ENCODE measurements at regions not wholly inside any gene's neighbourhood (a gene's known extent, or its start where the extent isn't known, plus 50 kb on each side); places are given as distances from the start of the nearest gene placed in this dataset.
"Not testable (repeated sequence)": the region's sequence is repeated elsewhere in the genome, so short reads cannot be mapped to it uniquely, and the experiment has no call there.

DNA sequence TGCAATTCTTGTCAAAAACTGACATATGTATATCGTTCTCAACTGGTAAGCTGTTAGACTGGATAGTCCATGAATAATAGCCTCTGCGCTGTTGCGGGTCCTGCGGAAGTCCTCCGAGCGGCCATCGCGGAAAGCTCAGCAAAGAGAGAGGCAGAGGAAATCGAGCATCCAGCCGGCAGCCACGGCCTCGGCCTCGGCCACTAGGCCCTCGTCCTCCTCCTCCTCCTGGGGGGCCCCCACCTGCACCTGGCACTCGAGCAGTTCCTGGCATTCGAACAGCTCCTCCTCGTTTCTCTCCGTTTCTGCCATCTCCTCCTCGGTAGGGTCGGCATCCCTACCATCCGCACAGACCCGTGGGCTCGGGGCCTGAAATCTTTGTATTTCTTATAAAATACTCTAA is 111.2 kb upstream of the CYLC1 start:
- not testable (repeated sequence) for DNase-seq; H3K27ac Mint-ChIP-seq (ENCODE audit: unreplicated experiment); H3K4me1 Mint-ChIP-seq (ENCODE audit: low read depth, unreplicated experiment); H3K9me3 Mint-ChIP-seq (ENCODE audit: unreplicated experiment); H3K27me3 Mint-ChIP-seq (ENCODE audit: unreplicated experiment); H3K4me3 Mint-ChIP-seq (ENCODE audit: unreplicated experiment); H3K36me3 Mint-ChIP-seq (ENCODE audit: unreplicated experiment)

DNA sequence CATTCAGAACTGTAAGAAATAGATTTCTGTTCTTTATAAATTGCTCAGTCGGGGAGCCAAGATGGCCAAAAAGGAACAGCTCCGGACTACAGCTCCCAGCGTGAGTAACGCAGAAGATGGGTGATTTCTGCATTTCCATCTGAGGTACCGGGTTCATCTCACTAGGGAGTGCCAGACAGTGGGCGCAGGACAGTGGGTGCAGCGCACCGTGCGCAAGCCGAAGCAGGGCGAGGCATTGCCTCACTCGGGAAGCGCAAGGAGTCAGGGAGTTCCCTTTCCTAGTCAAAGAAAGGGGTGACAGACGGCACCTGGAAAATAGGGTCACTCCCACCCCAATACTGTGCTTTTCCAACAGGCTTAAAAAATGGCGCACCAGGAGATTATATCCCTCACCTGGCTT is 110.5 kb upstream of the CYLC1 start:
- not testable (repeated sequence) for H3K9me3 Mint-ChIP-seq (ENCODE audit: unreplicated experiment); H3K36me3 Mint-ChIP-seq (ENCODE audit: unreplicated experiment); DNase-seq

DNA sequence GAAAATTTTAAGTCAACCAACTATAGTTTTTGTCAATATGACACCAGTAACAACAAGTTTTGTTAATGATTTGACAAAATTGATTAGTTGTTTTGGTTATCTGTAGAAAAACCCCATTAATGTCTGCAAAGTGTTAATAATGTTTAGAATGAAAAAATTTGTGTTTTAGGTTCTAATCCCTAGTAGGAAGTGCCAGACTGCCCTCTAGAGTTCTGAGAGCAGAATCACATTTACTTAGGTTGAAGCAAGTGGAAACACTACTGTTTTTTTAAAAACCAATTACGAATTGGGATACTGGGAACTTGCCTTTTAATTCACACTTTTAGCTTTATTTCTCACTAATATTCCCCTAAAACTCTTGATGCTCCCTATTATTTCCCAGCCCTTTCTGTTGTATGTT is 101.1 kb upstream of the CYLC1 start:
- no peaks in the 10 kb centered on the region for H3K27me3 Mint-ChIP-seq (ENCODE audit: unreplicated experiment)
- H3K9me3 Mint-ChIP-seq (ENCODE audit: unreplicated experiment): no peaks in the 10 kb centered on the region
- no peaks in the 10 kb centered on the region for H3K36me3 Mint-ChIP-seq (ENCODE audit: unreplicated experiment)
- peak overlapping the region; percentile 81 for H3K27ac Mint-ChIP-seq (ENCODE audit: unreplicated experiment)
- DNase-seq: no peak
- H3K4me1 Mint-ChIP-seq (ENCODE audit: low read depth, unreplicated experiment): peaks cover 4% of the 10 kb centered on the region
- H3K4me3 Mint-ChIP-seq (ENCODE audit: unreplicated experiment): peak overlapping the region; percentile 69
- TF ChIP-seq, protein P1, sequence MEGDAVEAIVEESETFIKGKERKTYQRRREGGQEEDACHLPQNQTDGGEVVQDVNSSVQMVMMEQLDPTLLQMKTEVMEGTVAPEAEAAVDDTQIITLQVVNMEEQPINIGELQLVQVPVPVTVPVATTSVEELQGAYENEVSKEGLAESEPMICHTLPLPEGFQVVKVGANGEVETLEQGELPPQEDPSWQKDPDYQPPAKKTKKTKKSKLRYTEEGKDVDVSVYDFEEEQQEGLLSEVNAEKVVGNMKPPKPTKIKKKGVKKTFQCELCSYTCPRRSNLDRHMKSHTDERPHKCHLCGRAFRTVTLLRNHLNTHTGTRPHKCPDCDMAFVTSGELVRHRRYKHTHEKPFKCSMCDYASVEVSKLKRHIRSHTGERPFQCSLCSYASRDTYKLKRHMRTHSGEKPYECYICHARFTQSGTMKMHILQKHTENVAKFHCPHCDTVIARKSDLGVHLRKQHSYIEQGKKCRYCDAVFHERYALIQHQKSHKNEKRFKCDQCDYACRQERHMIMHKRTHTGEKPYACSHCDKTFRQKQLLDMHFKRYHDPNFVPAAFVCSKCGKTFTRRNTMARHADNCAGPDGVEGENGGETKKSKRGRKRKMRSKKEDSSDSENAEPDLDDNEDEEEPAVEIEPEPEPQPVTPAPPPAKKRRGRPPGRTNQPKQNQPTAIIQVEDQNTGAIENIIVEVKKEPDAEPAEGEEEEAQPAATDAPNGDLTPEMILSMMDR (IDR thresholded peaks at IDR 0.05; ENCODE audit: partially characterized antibody, unreplicated experiment): peak; percentile 30

More for the DNA sequence above, 110.5 kb upstream of the CYLC1 start:
- not testable (repeated sequence) for H3K4me1 Mint-ChIP-seq (ENCODE audit: low read depth, unreplicated experiment); H3K27ac Mint-ChIP-seq (ENCODE audit: unreplicated experiment); H3K27me3 Mint-ChIP-seq (ENCODE audit: unreplicated experiment); H3K4me3 Mint-ChIP-seq (ENCODE audit: unreplicated experiment)

DNA sequence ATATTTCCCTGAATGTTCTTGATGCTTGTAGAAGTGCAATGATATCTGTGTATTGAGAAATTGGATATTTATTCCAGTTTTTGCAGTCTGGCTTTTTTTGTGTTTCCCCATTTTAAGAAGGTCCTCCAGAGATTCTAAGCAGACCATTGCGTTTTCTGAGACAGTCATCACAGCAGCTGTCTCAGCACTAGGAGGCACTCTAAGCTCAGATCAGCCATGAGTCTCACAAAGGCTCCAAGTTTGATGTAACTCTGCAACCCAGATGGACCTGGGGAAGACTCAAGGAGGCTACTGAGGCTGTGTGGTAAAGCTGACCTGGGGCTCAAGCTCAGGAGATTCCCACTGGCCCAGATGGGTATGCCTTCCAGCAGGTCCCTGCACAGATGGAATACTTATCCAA is 89.3 kb upstream of the CYLC1 start:
- TF ChIP-seq, protein P1 (IDR thresholded peaks at IDR 0.05; ENCODE audit: partially characterized antibody, unreplicated experiment): no peak
- Mint-ChIP-seq H3K27me3 (ENCODE audit: unreplicated experiment) (no peaks in the 10 kb centered on the region), H3K36me3 (ENCODE audit: unreplicated experiment) (no peaks in the 10 kb centered on the region), H3K4me3 (ENCODE audit: unreplicated experiment) (no peak overlapping the region), H3K27ac (ENCODE audit: unreplicated experiment) (no peak overlapping the region), H3K9me3 (ENCODE audit: unreplicated experiment) (peaks cover 2% of the 10 kb centered on the region), H3K4me1 (ENCODE audit: low read depth, unreplicated experiment) (no peaks in the 10 kb centered on the region)
- no peak for DNase-seq

Data from glutamatergic neuron (in vitro differentiated cells).